HEK293 (cell line): ENCODE measurements at regions not wholly inside any gene's neighbourhood (a gene's known extent, or its start where the extent isn't known, plus 50 kb on each side); places are given as distances from the start of the nearest gene placed in this dataset.

Source experiments
- CTCF ChIP-seq: fragments of 450-650 bp; formaldehyde crosslinking; IDR thresholded peaks from 2 replicates; pipeline ENCODE4 v1.5.1; 2016; ENCODE audit warnings: missing biosample characterization, missing genetic modification characterization
- ELK4 ChIP-seq: IDR thresholded peaks from 2 replicates; pipeline ENCODE4 v1.6.1; 2011; ENCODE audit warnings: mild to moderate bottlenecking, low read depth, low read length, borderline replicate concordance
- YY1 ChIP-seq: fragments of 450-650 bp; formaldehyde crosslinking; IDR thresholded peaks from 2 replicates; pipeline ENCODE4 v1.5.1; 2018; ENCODE audit warnings: missing biosample characterization, missing genetic modification characterization
- ZNF169 ChIP-seq: fragments of 450-650 bp; formaldehyde crosslinking; IDR thresholded peaks from 2 replicates; pipeline ENCODE4 v1.5.1; 2016; ENCODE audit warnings: missing biosample characterization, missing genetic modification characterization
- ZNF266 ChIP-seq: fragments of 450-650 bp; formaldehyde crosslinking; IDR thresholded peaks from 2 replicates; pipeline ENCODE4 v1.5.1; 2016; ENCODE audit warnings: missing biosample characterization, missing genetic modification characterization, low read depth

- TF ChIP-seq YY1 (tag by site-specific recombination) (no peak), ZNF169 (tag by site-specific recombination) (no peak), CTCF (tag by site-specific recombination) (no peak), ELK4 (no peak), ZNF266 (no peak)
These were observed 1389.0 kb downstream of the PCDH9 start for GRCh38 chr13:65841156-65841555.
